Vagina (tissue), 2 donors: ENCODE measurements at regions not wholly inside any gene's neighbourhood (a gene's known extent, or its start where the extent isn't known, plus 50 kb on each side); places are given as distances from the start of the nearest gene placed in this dataset.
"Not testable (repeated sequence)": the region's sequence is repeated elsewhere in the genome, so short reads cannot be mapped to it uniquely, and the experiment has no call there.

Source experiments
- DNase-seq, 2 donors: peaks; one replicate each; pipeline ENCODE4 v3.0.0-alpha.2; 2017; ENCODE audit errors: extremely low spot score in 2 of 2
- H3K27ac ChIP-seq: fragments of 200-600 bp; sonication (generic); one replicate; pipeline ENCODE4 v1.5.1; 2019
- H3K27me3 ChIP-seq: fragments of 200-600 bp; sonication (generic); one replicate; pipeline ENCODE4 v1.5.1; 2019
- H3K36me3 ChIP-seq, 2 donors: fragments of 200-600 bp; sonication (generic); one replicate each; pipeline ENCODE4 v1.5.1; 2017 to 2019
- H3K4me1 ChIP-seq: fragments of 200-600 bp; sonication (generic); one replicate; pipeline ENCODE4 v1.5.1; 2019
- H3K4me3 ChIP-seq, 2 donors: fragments of 200-600 bp; sonication (generic); 1 replicate in 1 of 2; 2 replicates in 1 of 2; pipeline ENCODE4 v1.5.1; 2016 to 2019
- H3K9me3 ChIP-seq: fragments of 200-600 bp; sonication (generic); one replicate; pipeline ENCODE4 v1.5.1; 2019
- POLR2A ChIP-seq, 2 donors: fragments of 450-650 bp; IDR thresholded peaks; one replicate each; pipeline ENCODE4 v1.6.1; 2017; ENCODE audit warnings: antibody characterized with exemption in 2 of 2, mild to moderate bottlenecking in 2 of 2, moderate library complexity in 2 of 2
- POLR2AphosphoS5 ChIP-seq, 2 donors: sonication (generic); formaldehyde crosslinking; IDR thresholded peaks; one replicate each; pipeline ENCODE4 v1.9.0; 2017; ENCODE audit warnings: antibody characterized with exemption in 2 of 2, mild to moderate bottlenecking in 2 of 2, low read depth in 1 of 2; ENCODE audit not compliant: insufficient read depth in 1 of 2
- intact Hi-C: fragments of 100-400 bp; cut with DNase I; formaldehyde crosslinking; loops from one replicate; pipeline ENCODE4 v1.15.1; 2023
- TF ChIP-seq, protein P1 (sequence below), 3 experiments: fragments of 450-650 bp in 2 of 3; fragments of 200-600 bp in 1 of 3; sonication (generic) in 1 of 3; IDR thresholded peaks; one replicate each; pipeline ENCODE4 v1.5.1; 2017 to 2019; ENCODE audit warnings: antibody characterized with exemption in 3 of 3, mild to moderate bottlenecking in 2 of 3, moderate library complexity in 2 of 3

DNA sequence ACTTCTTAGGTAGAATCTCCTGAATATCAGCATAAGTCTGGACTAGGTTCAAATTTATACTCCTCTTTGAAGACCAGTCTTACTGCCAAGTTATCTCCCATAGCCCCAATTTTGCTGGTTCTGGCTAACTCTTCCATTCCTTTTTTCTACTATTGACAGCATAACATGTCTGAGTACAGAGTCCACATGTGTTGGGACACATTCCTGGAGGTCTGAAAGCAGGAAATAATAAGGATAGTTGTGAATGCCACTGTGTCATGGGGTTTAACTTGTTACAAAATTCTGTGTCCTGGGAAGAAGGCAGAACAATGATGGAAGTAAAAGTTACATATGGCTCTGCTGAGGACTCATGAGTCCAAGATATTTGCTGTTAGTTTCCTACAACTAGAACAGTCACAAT is 57.4 kb upstream of the ZBTB20 start:
- Histone ChIP-seq H3K27me3 (no peaks in the 10 kb centered on the region), H3K4me1 (no peaks in the 10 kb centered on the region), H3K27ac (no peak overlapping the region), H3K9me3 (no peaks in the 10 kb centered on the region), H3K4me3 (no peak overlapping the region), H3K36me3 (no peaks in the 10 kb centered on the region)
- no peak for DNase-seq
- intact Hi-C loops = no loop called here
- no peak for TF ChIP-seq POLR2AphosphoS5 (IDR thresholded peaks at IDR 0.05; ENCODE audit: insufficient read depth in 1 of 2, low read depth in 1 of 2)
- TF ChIP-seq, protein P1, sequence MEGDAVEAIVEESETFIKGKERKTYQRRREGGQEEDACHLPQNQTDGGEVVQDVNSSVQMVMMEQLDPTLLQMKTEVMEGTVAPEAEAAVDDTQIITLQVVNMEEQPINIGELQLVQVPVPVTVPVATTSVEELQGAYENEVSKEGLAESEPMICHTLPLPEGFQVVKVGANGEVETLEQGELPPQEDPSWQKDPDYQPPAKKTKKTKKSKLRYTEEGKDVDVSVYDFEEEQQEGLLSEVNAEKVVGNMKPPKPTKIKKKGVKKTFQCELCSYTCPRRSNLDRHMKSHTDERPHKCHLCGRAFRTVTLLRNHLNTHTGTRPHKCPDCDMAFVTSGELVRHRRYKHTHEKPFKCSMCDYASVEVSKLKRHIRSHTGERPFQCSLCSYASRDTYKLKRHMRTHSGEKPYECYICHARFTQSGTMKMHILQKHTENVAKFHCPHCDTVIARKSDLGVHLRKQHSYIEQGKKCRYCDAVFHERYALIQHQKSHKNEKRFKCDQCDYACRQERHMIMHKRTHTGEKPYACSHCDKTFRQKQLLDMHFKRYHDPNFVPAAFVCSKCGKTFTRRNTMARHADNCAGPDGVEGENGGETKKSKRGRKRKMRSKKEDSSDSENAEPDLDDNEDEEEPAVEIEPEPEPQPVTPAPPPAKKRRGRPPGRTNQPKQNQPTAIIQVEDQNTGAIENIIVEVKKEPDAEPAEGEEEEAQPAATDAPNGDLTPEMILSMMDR (IDR thresholded peaks at IDR 0.05) = no peak
- no peak for TF ChIP-seq POLR2A (IDR thresholded peaks at IDR 0.05)

DNA sequence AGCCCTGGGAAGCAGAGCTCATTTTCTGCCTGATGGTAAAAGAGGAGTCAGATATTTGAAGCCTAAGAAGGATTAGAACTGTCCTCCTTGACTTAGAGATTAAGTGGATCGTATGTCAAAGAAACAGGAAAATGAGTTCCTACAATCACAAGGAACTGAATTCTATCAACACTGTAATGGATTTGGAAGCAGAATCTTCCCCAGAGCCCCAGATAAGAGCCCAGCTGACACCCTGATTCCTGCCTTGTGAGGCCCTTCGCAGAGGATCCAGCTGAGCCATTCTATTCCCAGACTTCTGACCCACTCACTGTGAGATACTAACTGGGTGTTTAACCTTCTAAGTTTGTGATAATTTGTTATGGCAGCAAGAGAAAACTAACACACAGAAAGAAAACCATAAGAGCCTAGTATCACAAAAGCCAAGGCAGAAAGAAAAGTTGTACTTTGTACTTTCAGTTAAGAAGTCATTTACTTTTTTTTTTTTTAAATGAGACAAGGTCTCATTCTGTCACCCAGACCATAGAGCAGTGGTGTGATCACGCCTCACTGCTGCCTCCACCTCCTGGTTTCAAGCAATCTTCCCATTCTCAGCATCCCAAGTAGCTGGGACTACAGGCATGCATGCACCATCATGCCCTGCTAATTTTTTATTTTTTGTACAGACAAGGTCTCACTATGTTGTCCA is 61.1 kb upstream of the ZBTB20 start:
- H3K36me3 ChIP-seq = no peaks in the 10 kb centered on the region
- intact Hi-C loops = no loop called here
- no peak overlapping the region for H3K4me3 ChIP-seq
- no peak for DNase-seq
- TF ChIP-seq POLR2A (IDR thresholded peaks at IDR 0.05) = no peak
- TF ChIP-seq, protein P1 (IDR thresholded peaks at IDR 0.05) = no peak
- no peak for TF ChIP-seq POLR2AphosphoS5 (IDR thresholded peaks at IDR 0.05; ENCODE audit: insufficient read depth in 1 of 2, low read depth in 1 of 2)
- H3K27me3 ChIP-seq = no peaks in the 10 kb centered on the region
- no peak overlapping the region for H3K27ac ChIP-seq
- H3K9me3 ChIP-seq = no peaks in the 10 kb centered on the region
- no peaks in the 10 kb centered on the region for H3K4me1 ChIP-seq

DNA sequence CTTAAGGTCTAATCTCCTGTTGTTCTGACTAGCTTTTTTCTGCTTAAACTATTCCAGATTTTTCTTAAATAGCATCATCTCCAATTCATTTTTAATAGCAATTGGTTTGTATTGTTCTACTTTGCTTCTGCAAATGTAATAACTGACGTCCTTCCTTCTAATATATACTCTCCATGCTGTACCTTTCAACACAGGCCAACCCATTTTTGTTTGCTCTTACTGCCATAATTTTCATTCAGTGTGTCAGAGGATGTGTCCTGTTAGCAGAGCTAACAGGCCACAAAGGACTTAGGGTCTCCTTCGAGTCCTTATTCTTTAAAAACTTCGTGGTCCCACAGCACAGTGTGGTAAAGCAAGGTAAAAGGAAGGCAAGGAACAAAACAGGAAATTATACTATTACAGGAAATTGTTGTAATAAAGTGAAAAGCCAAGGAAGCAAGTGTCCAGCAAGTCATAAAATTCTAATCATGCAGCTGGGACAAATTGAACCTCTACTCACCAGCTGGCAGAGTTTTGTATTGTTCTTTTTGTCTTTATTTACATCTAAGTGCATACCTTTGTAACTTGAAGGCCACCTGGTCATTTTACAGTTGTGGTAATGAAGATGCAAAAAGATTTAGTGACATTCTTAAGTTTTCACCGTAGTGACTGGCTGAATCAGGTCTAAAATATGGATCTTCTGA is 64.9 kb upstream of the ZBTB20 start:
- H3K4me1 ChIP-seq = no peaks in the 10 kb centered on the region
- intact Hi-C loops = no loop called here
- DNase-seq = no peak
- no peak overlapping the region for H3K27ac ChIP-seq
- H3K27me3 ChIP-seq = no peaks in the 10 kb centered on the region
- H3K9me3 ChIP-seq = no peaks in the 10 kb centered on the region
- H3K4me3 ChIP-seq = no peak overlapping the region
- no peak for TF ChIP-seq POLR2A (IDR thresholded peaks at IDR 0.05)
- TF ChIP-seq, protein P1 (IDR thresholded peaks at IDR 0.05) = no peak
- TF ChIP-seq POLR2AphosphoS5 (IDR thresholded peaks at IDR 0.05; ENCODE audit: insufficient read depth in 1 of 2, low read depth in 1 of 2) = no peak
- H3K36me3 ChIP-seq = no peaks in the 10 kb centered on the region

DNA sequence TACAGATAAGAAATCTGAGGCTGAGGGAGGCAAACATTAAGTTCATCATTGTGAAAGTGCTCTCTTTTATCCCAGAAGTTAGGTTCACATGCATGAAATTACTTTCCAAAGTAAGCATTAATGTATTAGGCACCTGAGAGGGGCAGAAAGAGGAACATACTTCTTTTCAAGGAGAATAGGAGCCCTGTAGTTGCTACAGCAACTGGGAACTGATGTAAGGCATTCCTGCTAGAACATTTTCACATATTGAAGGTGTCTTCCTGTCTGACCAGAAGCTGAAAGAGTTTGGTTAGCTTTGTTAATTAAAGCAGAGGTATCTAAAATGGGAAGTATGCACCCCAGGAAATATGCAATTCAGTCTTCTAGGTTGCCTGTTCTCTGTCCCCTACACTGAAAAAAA is 65.5 kb upstream of the ZBTB20 start:
- H3K4me3 ChIP-seq = no peak overlapping the region
- no peak overlapping the region for H3K27ac ChIP-seq
- H3K4me1 ChIP-seq = no peaks in the 10 kb centered on the region
- no peak for TF ChIP-seq POLR2A (IDR thresholded peaks at IDR 0.05)
- TF ChIP-seq, protein P1 (IDR thresholded peaks at IDR 0.05) = no peak
- no peak for TF ChIP-seq POLR2AphosphoS5 (IDR thresholded peaks at IDR 0.05; ENCODE audit: insufficient read depth in 1 of 2, low read depth in 1 of 2)
- no peaks in the 10 kb centered on the region for H3K36me3 ChIP-seq
- intact Hi-C loops = no loop called here
- DNase-seq = no peak
- no peaks in the 10 kb centered on the region for H3K9me3 ChIP-seq
- no peaks in the 10 kb centered on the region for H3K27me3 ChIP-seq

DNA sequence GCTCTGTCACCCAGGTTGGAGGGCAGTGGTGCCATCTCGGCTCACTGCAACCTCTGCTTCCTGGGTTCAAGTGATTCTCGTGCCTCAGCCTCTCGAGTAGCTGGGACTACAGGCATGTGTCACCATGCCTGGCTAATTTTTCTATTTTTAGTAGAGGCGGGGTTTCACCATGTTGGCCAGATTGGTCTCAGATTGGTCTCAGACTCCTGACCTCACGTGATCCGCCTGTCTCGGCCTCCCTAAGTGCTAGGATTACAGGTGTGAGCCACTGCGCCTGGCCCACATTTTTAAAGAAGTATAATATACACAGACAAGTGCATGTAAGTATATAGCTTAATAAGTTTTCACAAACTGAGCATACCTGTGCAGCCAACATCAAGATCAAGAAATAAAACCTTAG is 66.0 kb upstream of the ZBTB20 start:
- H3K4me1 ChIP-seq, intact Hi-C loops, H3K27ac ChIP-seq, DNase-seq, H3K36me3 ChIP-seq, H3K27me3 ChIP-seq, H3K9me3 ChIP-seq, H3K4me3 ChIP-seq: not testable (repeated sequence)
